GM12892 (cell line): ENCODE measurements at regions not wholly inside any gene's neighbourhood (a gene's known extent, or its start where the extent isn't known, plus 50 kb on each side); places are given as distances from the start of the nearest gene placed in this dataset.

ENCODE experiments used
- DNase-seq: peaks from one replicate; pipeline ENCODE4 v3.0.0; 2011; ENCODE audit not compliant: insufficient read length
- FAIRE-seq: peaks from 2 replicates; lab custom pipeline; 2011; peaks lifted over from hg19 to GRCh38; lab: Jason Lieb, UNC
- POLR2A ChIP-seq: IDR thresholded peaks from 2 replicates; pipeline ENCODE4 v1.6.1; 2011; ENCODE audit warnings: low read depth, low read length, control low read depth
- POLR2AphosphoS5 ChIP-seq: IDR thresholded peaks from 2 replicates; pipeline ENCODE4 v1.6.1; 2011; ENCODE audit warnings: low read depth, low read length, control low read depth
- TAF1 ChIP-seq: IDR thresholded peaks from 2 replicates; pipeline ENCODE4 v1.6.1; 2011; ENCODE audit warnings: low read depth, mild to moderate bottlenecking, control low read depth, low read length, borderline replicate concordance

- FAIRE-seq, result no peak
- DNase-seq, result no peak
- no peak for TF ChIP-seq POLR2AphosphoS5
- no peak for TF ChIP-seq POLR2A
- TF ChIP-seq TAF1, result no peak
These were observed 76.4 kb upstream of the ARAP3 start for GRCh38 chr5:141758310-141758998.

GRCh38 chr5:141757402-141757801 is 75.4 kb upstream of the ARAP3 start:
- DNase-seq (no peak), FAIRE-seq (no peak)
- TF ChIP-seq POLR2AphosphoS5, result no peak
- no peak for TF ChIP-seq TAF1
- no peak for TF ChIP-seq POLR2A

- FAIRE-seq, result no peak
- no peak for TF ChIP-seq POLR2A
- TF ChIP-seq TAF1, result no peak
- TF ChIP-seq POLR2AphosphoS5, result no peak
- no peak for DNase-seq
These were observed 74.2 kb upstream of the ARAP3 start for GRCh38 chr5:141756196-141756595.

- FAIRE-seq (no peak), DNase-seq (no peak)
These were observed 72.1 kb upstream of the ARAP3 start for GRCh38 chr5:141753971-141754713.

GRCh38 chr5:141753143-141753970 is 71.3 kb upstream of the ARAP3 start:
- DNase-seq (no peak), FAIRE-seq (no peak)
- no peak for TF ChIP-seq POLR2AphosphoS5
- no peak for TF ChIP-seq TAF1
- TF ChIP-seq POLR2A, result no peak

More at GRCh38 chr5:141753971-141754713, 72.1 kb upstream of the ARAP3 start:
- TF ChIP-seq POLR2A, result no peak
- TF ChIP-seq TAF1, result no peak
- no peak for TF ChIP-seq POLR2AphosphoS5

GRCh38 chr5:141747152-141748141 is 65.4 kb upstream of the ARAP3 start:
- FAIRE-seq (no peak), DNase-seq (no peak)
- TF ChIP-seq POLR2A, result no peak
- TF ChIP-seq POLR2AphosphoS5, result no peak
- no peak for TF ChIP-seq TAF1

- DNase-seq (no peak), FAIRE-seq (no peak)
- TF ChIP-seq POLR2A, result no peak
- no peak for TF ChIP-seq POLR2AphosphoS5
- no peak for TF ChIP-seq TAF1
These were observed 64.4 kb upstream of the ARAP3 start for GRCh38 chr5:141746395-141746794.

- DNase-seq (no peak), FAIRE-seq (no peak)
- TF ChIP-seq POLR2A (no peak), POLR2AphosphoS5 (no peak), TAF1 (no peak)
These were observed 63.4 kb upstream of the ARAP3 start for GRCh38 chr5:141745390-141745789.

- DNase-seq (no peak), FAIRE-seq (no peak)
- no peak for TF ChIP-seq TAF1
- no peak for TF ChIP-seq POLR2AphosphoS5
- TF ChIP-seq POLR2A, result no peak
These were observed 61.8 kb upstream of the ARAP3 start for GRCh38 chr5:141743866-141744272.

GRCh38 chr5:141742866-141743851 is 61.1 kb upstream of the ARAP3 start:
- DNase-seq, result no peak

More at GRCh38 chr5:141742866-141743851, 61.1 kb upstream of the ARAP3 start:
- FAIRE-seq, result no peak
- TF ChIP-seq TAF1, result no peak
- no peak for TF ChIP-seq POLR2A
- TF ChIP-seq POLR2AphosphoS5, result no peak
